OCI-LY7 (cell line): ENCODE measurements at regions not wholly inside any gene's neighbourhood (a gene's known extent, or its start where the extent isn't known, plus 50 kb on each side); places are given as distances from the start of the nearest gene placed in this dataset.

ENCODE experiments used
- CTCF ChIP-seq: fragments of 200-600 bp; sonication (generic); conservative IDR thresholded peaks from 2 replicates; pipeline ENCODE4 v1.5.1; 2014; ENCODE audit warnings: mild to moderate bottlenecking, antibody characterized with exemption, low read length, moderate library complexity, mixed read lengths
- EZH2phosphoT487 ChIP-seq: fragments of 200-600 bp; sonication (generic); IDR thresholded peaks from 2 replicates; pipeline ENCODE4 v1.6.1; 2018; ENCODE audit warnings: low read depth, borderline replicate concordance, mild to moderate bottlenecking, mixed run types, antibody characterized with exemption, low read length, moderate library complexity, mixed read lengths

GRCh38 chr5:108546939-108547338, 165.0 kb upstream of the FBXL17 start:
- no peak for TF ChIP-seq CTCF
- TF ChIP-seq EZH2phosphoT487, result no peak
